ENCODE measurements at regions not wholly inside any gene's neighbourhood (a gene's known extent, or its start where the extent isn't known, plus 50 kb on each side); places are given as distances from the start of the nearest gene placed in this dataset.

DNA sequence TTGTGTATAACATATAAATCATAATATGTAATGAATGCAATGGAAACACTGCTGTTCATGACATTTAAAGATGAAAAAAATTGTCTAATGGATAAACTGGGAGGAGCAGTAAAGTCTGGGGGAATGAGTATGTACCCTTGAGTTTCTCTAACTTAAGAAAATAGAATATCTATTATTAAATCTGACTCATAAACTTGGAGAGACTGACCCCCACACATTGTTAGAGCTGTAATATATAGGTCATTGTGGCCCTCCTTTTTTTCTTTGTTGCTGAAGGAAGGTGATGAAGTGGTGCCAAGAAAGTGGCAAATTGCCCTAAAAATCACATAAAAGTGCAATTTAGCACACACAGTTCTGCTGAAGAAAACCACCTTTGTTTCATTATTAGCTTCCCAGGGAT lies 389.8 kb upstream of the RARB start:
- BruUV-seq (replicated peaks) = no TSS peak
- DNase-seq (ENCODE audit: low read depth, low spot score) = no peak
- ChIA-PET CTCF (no interaction called here), POLR2A (no interaction called here)
- Histone ChIP-seq H3K36me3 (ENCODE audit: control insufficient read depth, insufficient read depth, low read length) (no peaks in the 10 kb centered on the region), H3K27ac (ENCODE audit: low read length) (no peak overlapping the region), H3K9me3 (ENCODE audit: control insufficient read depth, insufficient read depth, low read depth, low read length) (no peaks in the 10 kb centered on the region), H3K4me3 (ENCODE audit: low read depth in 2 of 2, low read length in 2 of 2) (no peak overlapping the region), H3K4me1 (ENCODE audit: control insufficient read depth, insufficient read depth, low read length) (no peaks in the 10 kb centered on the region), H3K27me3 (ENCODE audit: control insufficient read depth, insufficient read depth, low read length) (no peaks in the 10 kb centered on the region)
- no peak for ATAC-seq
- intact Hi-C loops (cut with micrococcal nuclease; ENCODE audit: unreplicated experiment) (no loop called here), in situ Hi-C loops (cut with HindIII; ENCODE audit: low pct_unique_long_range_greater_than_20kb, low sequenced_read_pairs) (no loop called here)
- TF ChIP-seq, protein P1, sequence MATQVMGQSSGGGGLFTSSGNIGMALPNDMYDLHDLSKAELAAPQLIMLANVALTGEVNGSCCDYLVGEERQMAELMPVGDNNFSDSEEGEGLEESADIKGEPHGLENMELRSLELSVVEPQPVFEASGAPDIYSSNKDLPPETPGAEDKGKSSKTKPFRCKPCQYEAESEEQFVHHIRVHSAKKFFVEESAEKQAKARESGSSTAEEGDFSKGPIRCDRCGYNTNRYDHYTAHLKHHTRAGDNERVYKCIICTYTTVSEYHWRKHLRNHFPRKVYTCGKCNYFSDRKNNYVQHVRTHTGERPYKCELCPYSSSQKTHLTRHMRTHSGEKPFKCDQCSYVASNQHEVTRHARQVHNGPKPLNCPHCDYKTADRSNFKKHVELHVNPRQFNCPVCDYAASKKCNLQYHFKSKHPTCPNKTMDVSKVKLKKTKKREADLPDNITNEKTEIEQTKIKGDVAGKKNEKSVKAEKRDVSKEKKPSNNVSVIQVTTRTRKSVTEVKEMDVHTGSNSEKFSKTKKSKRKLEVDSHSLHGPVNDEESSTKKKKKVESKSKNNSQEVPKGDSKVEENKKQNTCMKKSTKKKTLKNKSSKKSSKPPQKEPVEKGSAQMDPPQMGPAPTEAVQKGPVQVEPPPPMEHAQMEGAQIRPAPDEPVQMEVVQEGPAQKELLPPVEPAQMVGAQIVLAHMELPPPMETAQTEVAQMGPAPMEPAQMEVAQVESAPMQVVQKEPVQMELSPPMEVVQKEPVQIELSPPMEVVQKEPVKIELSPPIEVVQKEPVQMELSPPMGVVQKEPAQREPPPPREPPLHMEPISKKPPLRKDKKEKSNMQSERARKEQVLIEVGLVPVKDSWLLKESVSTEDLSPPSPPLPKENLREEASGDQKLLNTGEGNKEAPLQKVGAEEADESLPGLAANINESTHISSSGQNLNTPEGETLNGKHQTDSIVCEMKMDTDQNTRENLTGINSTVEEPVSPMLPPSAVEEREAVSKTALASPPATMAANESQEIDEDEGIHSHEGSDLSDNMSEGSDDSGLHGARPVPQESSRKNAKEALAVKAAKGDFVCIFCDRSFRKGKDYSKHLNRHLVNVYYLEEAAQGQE (IDR thresholded peaks at IDR 0.05; ENCODE audit: insufficient read depth in 1 of 2, low read depth in 2 of 2, low read length in 1 of 2) = no peak
- TF ChIP-seq, protein P2, sequence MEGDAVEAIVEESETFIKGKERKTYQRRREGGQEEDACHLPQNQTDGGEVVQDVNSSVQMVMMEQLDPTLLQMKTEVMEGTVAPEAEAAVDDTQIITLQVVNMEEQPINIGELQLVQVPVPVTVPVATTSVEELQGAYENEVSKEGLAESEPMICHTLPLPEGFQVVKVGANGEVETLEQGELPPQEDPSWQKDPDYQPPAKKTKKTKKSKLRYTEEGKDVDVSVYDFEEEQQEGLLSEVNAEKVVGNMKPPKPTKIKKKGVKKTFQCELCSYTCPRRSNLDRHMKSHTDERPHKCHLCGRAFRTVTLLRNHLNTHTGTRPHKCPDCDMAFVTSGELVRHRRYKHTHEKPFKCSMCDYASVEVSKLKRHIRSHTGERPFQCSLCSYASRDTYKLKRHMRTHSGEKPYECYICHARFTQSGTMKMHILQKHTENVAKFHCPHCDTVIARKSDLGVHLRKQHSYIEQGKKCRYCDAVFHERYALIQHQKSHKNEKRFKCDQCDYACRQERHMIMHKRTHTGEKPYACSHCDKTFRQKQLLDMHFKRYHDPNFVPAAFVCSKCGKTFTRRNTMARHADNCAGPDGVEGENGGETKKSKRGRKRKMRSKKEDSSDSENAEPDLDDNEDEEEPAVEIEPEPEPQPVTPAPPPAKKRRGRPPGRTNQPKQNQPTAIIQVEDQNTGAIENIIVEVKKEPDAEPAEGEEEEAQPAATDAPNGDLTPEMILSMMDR (IDR thresholded peaks at IDR 0.05) = no peak
- TF ChIP-seq TCF7L2 (IDR thresholded peaks at IDR 0.05; ENCODE audit: low read depth, low read length) = no peak
- no peak for TF ChIP-seq SIN3A (IDR thresholded peaks at IDR 0.05; ENCODE audit: borderline replicate concordance, insufficient read depth, low read depth, low read length)
- no peak for TF ChIP-seq POLR2AphosphoS5 (IDR thresholded peaks at IDR 0.05; ENCODE audit: low read depth, low read length)

DNA sequence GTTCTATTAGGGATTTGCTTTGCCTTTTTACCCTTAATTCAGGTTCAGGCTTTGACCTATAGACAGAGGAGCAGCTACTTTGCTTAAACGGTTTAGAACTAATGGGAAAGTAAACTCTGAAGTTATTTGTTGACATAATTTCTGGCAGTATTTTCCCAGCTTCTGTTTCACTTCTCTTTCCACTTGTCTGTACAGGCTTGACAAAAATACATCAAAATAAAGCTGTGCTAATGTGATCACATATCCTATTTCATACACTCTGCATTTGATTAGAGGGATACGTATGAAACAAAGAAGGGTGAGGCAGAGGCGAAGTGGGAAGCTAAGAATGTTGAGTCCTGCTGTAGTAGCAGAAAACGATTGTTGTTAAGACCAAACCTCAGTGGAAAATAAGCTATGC lies 389.1 kb upstream of the RARB start:
- H3K36me3 ChIP-seq (ENCODE audit: control insufficient read depth, insufficient read depth, low read length) = no peaks in the 10 kb centered on the region
- no peaks in the 10 kb centered on the region for H3K9me3 ChIP-seq (ENCODE audit: control insufficient read depth, insufficient read depth, low read depth, low read length)
- ATAC-seq (no peak), DNase-seq (ENCODE audit: low read depth, low spot score) (no peak)
- no peak overlapping the region for H3K27ac ChIP-seq (ENCODE audit: low read length)
- TF ChIP-seq SIN3A (IDR thresholded peaks at IDR 0.05; ENCODE audit: borderline replicate concordance, insufficient read depth, low read depth, low read length) (no peak), POLR2AphosphoS5 (IDR thresholded peaks at IDR 0.05; ENCODE audit: low read depth, low read length) (no peak), TCF7L2 (IDR thresholded peaks at IDR 0.05; ENCODE audit: low read depth, low read length) (no peak)
- TF ChIP-seq, protein P2 (IDR thresholded peaks at IDR 0.05) = no peak
- TF ChIP-seq, protein P1 (IDR thresholded peaks at IDR 0.05; ENCODE audit: insufficient read depth in 1 of 2, low read depth in 2 of 2, low read length in 1 of 2) = no peak
- ChIA-PET CTCF (no interaction called here), POLR2A (no interaction called here)
- BruUV-seq (replicated peaks) = no TSS peak
- no peak overlapping the region for H3K4me3 ChIP-seq (ENCODE audit: low read depth in 2 of 2, low read length in 2 of 2)
- intact Hi-C loops (cut with micrococcal nuclease; ENCODE audit: unreplicated experiment) (no loop called here), in situ Hi-C loops (cut with HindIII; ENCODE audit: low pct_unique_long_range_greater_than_20kb, low sequenced_read_pairs) (no loop called here)
- no peaks in the 10 kb centered on the region for H3K4me1 ChIP-seq (ENCODE audit: control insufficient read depth, insufficient read depth, low read length)
- H3K27me3 ChIP-seq (ENCODE audit: control insufficient read depth, insufficient read depth, low read length) = no peaks in the 10 kb centered on the region
